ENCODE measurements at regions not wholly inside any gene's neighbourhood (a gene's known extent, or its start where the extent isn't known, plus 50 kb on each side); places are given as distances from the start of the nearest gene placed in this dataset.

DNA sequence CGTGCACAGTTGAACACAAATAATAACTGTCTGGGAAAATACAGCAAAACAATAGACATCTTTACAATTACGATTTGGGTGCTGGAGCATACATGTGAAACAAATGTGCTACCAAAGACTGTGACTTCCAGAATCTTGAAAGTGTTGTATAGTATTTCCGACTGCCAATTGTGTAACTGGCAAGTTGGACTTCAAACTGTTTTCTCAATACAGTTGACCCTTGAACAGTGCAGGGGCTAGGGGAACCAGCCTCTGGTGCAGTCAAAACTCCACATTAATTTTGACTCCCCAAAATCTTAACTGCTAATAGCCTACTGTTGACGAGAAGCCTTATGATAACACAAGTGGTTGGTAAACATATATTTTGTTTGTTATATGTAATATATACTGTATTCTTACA is 904.2 kb downstream of the EPHA3 start:
- TF ChIP-seq, protein P1, sequence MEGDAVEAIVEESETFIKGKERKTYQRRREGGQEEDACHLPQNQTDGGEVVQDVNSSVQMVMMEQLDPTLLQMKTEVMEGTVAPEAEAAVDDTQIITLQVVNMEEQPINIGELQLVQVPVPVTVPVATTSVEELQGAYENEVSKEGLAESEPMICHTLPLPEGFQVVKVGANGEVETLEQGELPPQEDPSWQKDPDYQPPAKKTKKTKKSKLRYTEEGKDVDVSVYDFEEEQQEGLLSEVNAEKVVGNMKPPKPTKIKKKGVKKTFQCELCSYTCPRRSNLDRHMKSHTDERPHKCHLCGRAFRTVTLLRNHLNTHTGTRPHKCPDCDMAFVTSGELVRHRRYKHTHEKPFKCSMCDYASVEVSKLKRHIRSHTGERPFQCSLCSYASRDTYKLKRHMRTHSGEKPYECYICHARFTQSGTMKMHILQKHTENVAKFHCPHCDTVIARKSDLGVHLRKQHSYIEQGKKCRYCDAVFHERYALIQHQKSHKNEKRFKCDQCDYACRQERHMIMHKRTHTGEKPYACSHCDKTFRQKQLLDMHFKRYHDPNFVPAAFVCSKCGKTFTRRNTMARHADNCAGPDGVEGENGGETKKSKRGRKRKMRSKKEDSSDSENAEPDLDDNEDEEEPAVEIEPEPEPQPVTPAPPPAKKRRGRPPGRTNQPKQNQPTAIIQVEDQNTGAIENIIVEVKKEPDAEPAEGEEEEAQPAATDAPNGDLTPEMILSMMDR (conservative IDR thresholded peaks at IDR 0.05), result no peak
- H3K27me3 ChIP-seq (ENCODE audit: control insufficient read depth, insufficient read depth, low read length, poor library complexity, severe bottlenecking), result no peaks in the 10 kb centered on the region
- H3K27me3 Mint-ChIP-seq (ENCODE audit: insufficient read depth), result no peaks in the 10 kb centered on the region
- H3K36me3 Mint-ChIP-seq (ENCODE audit: low read depth), result no peaks in the 10 kb centered on the region
- H3K9ac ChIP-seq (ENCODE audit: extremely low read depth, low read length, poor library complexity, severe bottlenecking), result no peak overlapping the region
- H3K36me3 ChIP-seq (ENCODE audit: control insufficient read depth, insufficient read depth, low read length), result no peaks in the 10 kb centered on the region
- H3K9me3 ChIP-seq (ENCODE audit: control insufficient read depth, low read length), result no peaks in the 10 kb centered on the region
- 94% methylated on average over 2 to 3 of the region's 4 CpGs for WGBS, 2 experiments (ENCODE audit: insufficient coverage in 1 of 2, insufficient read length in 1 of 2)
- H3K9me3 Mint-ChIP-seq, result no peaks in the 10 kb centered on the region
- peaks cover 4% of the 10 kb centered on the region for H3K4me1 ChIP-seq (ENCODE audit: control insufficient read depth, insufficient read depth, low read length)
- H3K4me3 ChIP-seq (ENCODE audit: low read length), result no peak overlapping the region
- no peak for DNase-seq
- no peak overlapping the region for H3K4me3 Mint-ChIP-seq
- H3K27ac ChIP-seq (ENCODE audit: low read depth, low read length), result peak overlapping the region; percentile 21
- no peak overlapping the region for H3K27ac Mint-ChIP-seq
- H3K4me1 Mint-ChIP-seq, result peaks cover 22% of the 10 kb centered on the region

DNA sequence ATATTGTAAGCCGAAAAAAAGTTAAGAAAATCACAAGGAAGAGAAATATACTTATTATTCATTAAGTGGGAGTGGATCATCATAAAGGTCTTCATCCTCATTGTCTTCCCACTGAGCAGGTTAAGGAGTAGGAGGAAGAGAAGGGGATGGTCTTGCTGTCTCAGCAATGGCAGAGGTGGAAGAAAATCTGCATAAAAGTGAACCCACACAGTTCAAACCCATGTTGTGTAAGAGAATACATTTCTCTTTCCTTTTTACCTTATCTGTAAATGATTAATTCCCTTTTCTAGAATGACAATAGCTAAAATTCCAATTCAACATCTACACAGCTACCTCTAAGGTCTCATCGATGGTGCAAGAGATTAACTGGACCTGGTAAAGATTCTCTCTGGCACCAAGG is 904.6 kb downstream of the EPHA3 start:
- Histone ChIP-seq H3K27me3 (ENCODE audit: control insufficient read depth, insufficient read depth, low read length, poor library complexity, severe bottlenecking) (no peaks in the 10 kb centered on the region), H3K4me3 (ENCODE audit: low read length) (no peak overlapping the region), H3K4me1 (ENCODE audit: control insufficient read depth, insufficient read depth, low read length) (peaks cover 4% of the 10 kb centered on the region), H3K9ac (ENCODE audit: extremely low read depth, low read length, poor library complexity, severe bottlenecking) (no peak overlapping the region), H3K9me3 (ENCODE audit: control insufficient read depth, low read length) (no peaks in the 10 kb centered on the region), H3K27ac (ENCODE audit: low read depth, low read length) (no peak overlapping the region), H3K36me3 (ENCODE audit: control insufficient read depth, insufficient read depth, low read length) (no peaks in the 10 kb centered on the region)
- TF ChIP-seq, protein P1 (conservative IDR thresholded peaks at IDR 0.05), result no peak
- Mint-ChIP-seq H3K4me1 (peaks cover 25% of the 10 kb centered on the region), H3K9me3 (no peaks in the 10 kb centered on the region), H3K36me3 (ENCODE audit: low read depth) (no peaks in the 10 kb centered on the region), H3K27me3 (ENCODE audit: insufficient read depth) (no peaks in the 10 kb centered on the region), H3K4me3 (no peak overlapping the region), H3K27ac (no peak overlapping the region)
- DNase-seq, result no peak
- WGBS, 2 experiments (ENCODE audit: insufficient coverage in 1 of 2, insufficient read length in 1 of 2), result 96 to 100% methylated on average over 1 of the region's 2 CpGs

DNA sequence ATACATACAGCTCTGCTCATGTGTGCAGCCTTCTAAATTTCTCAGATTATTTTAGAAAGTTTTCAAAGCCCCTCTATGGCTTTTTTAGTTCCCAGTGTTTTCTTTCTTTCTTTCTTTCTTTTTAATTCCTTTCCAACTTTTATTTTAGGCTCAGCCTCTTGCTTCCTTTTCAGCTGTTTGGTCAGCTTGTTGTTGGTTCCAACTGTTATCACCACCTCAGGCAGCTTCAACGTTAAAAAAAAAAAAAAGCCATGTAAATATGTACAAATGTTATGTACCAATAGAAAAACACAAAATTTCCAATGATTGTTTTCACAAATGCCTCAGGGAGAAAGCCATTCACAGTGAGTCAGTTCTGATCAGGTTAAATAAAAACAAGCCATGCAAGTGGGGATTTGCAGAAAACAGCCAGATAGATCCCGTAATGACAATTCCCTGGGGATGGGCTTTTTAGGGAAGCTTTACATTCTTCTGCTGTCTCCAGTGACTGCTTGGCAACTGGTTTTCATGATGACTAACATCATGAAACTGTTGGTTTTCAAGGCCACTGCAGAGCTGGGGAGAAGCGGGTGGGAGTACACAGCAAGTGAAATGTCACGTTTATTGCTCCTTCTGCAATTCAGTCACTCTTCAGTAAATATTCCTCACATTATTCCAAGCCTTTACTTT is 908.4 kb downstream of the EPHA3 start:
- Mint-ChIP-seq H3K4me1 (peaks cover 21% of the 10 kb centered on the region), H3K4me3 (no peak overlapping the region), H3K27me3 (ENCODE audit: insufficient read depth) (no peaks in the 10 kb centered on the region), H3K36me3 (ENCODE audit: low read depth) (no peaks in the 10 kb centered on the region), H3K9me3 (no peaks in the 10 kb centered on the region), H3K27ac (peak overlapping the region; percentile 88)
- Histone ChIP-seq H3K36me3 (ENCODE audit: control insufficient read depth, insufficient read depth, low read length) (no peaks in the 10 kb centered on the region), H3K27me3 (ENCODE audit: control insufficient read depth, insufficient read depth, low read length, poor library complexity, severe bottlenecking) (no peaks in the 10 kb centered on the region), H3K27ac (ENCODE audit: low read depth, low read length) (peak overlapping the region; percentile 34), H3K4me3 (ENCODE audit: low read length) (no peak overlapping the region), H3K9me3 (ENCODE audit: control insufficient read depth, low read length) (peaks cover 7% of the 10 kb centered on the region), H3K9ac (ENCODE audit: extremely low read depth, low read length, poor library complexity, severe bottlenecking) (peak overlapping the region; percentile 22), H3K4me1 (ENCODE audit: control insufficient read depth, insufficient read depth, low read length) (peaks cover 4% of the 10 kb centered on the region)
- TF ChIP-seq, protein P1 (conservative IDR thresholded peaks at IDR 0.05), result no peak
- 57 to 67% methylated on average over 1 to 4 of the region's 4 CpGs for WGBS, 2 experiments (ENCODE audit: insufficient coverage in 1 of 2, insufficient read length in 1 of 2)
- peak; percentile 48 for DNase-seq
